ENCODE measurements at regions not wholly inside any gene's neighbourhood (a gene's known extent, or its start where the extent isn't known, plus 50 kb on each side); places are given as distances from the start of the nearest gene placed in this dataset.

DNA sequence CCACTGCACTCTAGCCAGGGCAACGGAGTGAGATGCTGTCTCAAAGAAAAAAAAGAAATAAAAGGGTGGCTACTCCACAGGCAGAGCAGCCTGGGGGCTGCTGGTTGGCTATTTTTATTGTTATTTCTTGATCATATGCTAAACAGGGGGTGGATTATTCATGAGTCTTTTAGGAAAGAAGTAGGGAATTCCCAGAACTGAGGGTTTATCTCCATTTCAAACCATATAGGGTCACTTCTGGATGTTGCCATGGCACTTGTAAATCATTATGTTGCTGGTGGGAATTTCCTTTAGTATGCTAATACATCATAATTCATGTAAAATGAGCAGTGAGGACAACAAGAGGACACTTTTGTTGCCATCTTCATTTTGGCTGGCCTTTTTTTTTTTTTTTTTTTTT lies 52.1 kb upstream of the GHITM start:
- TF ChIP-seq POLR2A (IDR thresholded peaks at IDR 0.05) = no peak
- TF ChIP-seq, protein P1, sequence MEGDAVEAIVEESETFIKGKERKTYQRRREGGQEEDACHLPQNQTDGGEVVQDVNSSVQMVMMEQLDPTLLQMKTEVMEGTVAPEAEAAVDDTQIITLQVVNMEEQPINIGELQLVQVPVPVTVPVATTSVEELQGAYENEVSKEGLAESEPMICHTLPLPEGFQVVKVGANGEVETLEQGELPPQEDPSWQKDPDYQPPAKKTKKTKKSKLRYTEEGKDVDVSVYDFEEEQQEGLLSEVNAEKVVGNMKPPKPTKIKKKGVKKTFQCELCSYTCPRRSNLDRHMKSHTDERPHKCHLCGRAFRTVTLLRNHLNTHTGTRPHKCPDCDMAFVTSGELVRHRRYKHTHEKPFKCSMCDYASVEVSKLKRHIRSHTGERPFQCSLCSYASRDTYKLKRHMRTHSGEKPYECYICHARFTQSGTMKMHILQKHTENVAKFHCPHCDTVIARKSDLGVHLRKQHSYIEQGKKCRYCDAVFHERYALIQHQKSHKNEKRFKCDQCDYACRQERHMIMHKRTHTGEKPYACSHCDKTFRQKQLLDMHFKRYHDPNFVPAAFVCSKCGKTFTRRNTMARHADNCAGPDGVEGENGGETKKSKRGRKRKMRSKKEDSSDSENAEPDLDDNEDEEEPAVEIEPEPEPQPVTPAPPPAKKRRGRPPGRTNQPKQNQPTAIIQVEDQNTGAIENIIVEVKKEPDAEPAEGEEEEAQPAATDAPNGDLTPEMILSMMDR (IDR thresholded peaks at IDR 0.05) = no peak
